Neural cell (in vitro differentiated cells): ENCODE measurements at regions not wholly inside any gene's neighbourhood (a gene's known extent, or its start where the extent isn't known, plus 50 kb on each side); places are given as distances from the start of the nearest gene placed in this dataset.
"Not testable (repeated sequence)": the region's sequence is repeated elsewhere in the genome, so short reads cannot be mapped to it uniquely, and the experiment has no call there.

Experiments used
- H2AFZ ChIP-seq: fragments of 200-600, 300-800 bp; sonication (generic), shearing (Covaris generic); 2 replicates; pipeline ENCODE4 v1.6.0; 2014; ENCODE audit warnings: low read depth, mild to moderate bottlenecking, antibody characterized with exemption, low read length, moderate library complexity
- H3F3A ChIP-seq: fragments of 200-600 bp; shearing (Covaris generic); 2 replicates; pipeline ENCODE4 v1.6.1; 2016; ENCODE audit warnings: mild to moderate bottlenecking, moderate library complexity, mixed read lengths, antibody characterized with exemption, low read length; ENCODE audit not compliant: insufficient read depth, poor library complexity, severe bottlenecking
- H3K27ac ChIP-seq: fragments of 200-600, 300-800 bp; sonication (generic), shearing (Covaris generic); 2 replicates; pipeline ENCODE4 v1.5.1; 2014; ENCODE audit warnings: mild to moderate bottlenecking, low read length, moderate library complexity
- H3K27me3 ChIP-seq: fragments of 300-800, 200-600 bp; sonication (generic), shearing (Covaris generic); 2 replicates; pipeline ENCODE4 v1.6.0; 2014; ENCODE audit warnings: mild to moderate bottlenecking, low read depth, low read length, moderate library complexity; ENCODE audit not compliant: insufficient read depth
- H3K36me3 ChIP-seq: fragments of 300-800, 200-600 bp; sonication (generic), shearing (Covaris generic); 2 replicates; pipeline ENCODE4 v1.5.1; 2014; ENCODE audit warnings: mild to moderate bottlenecking, antibody characterized with exemption, low read length, moderate library complexity; ENCODE audit not compliant: insufficient read depth
- H3K4me2 ChIP-seq: fragments of 300-800, 200-600 bp; sonication (generic), shearing (Covaris generic); 2 replicates; pipeline ENCODE4 v1.6.0; 2014; ENCODE audit warnings: mild to moderate bottlenecking, low read length
- H3K4me3 ChIP-seq: fragments of 300-800, 200-600 bp; sonication (generic), shearing (Covaris generic); 2 replicates; pipeline ENCODE4 v1.5.1; 2014; ENCODE audit warnings: mild to moderate bottlenecking, low read length, moderate library complexity
- H3K79me2 ChIP-seq: fragments of 200-600 bp; shearing (Covaris generic); replicated peaks from 2 replicates; pipeline ENCODE4 v1.6.0; 2014; ENCODE audit warnings: mild to moderate bottlenecking, low read length, moderate library complexity; ENCODE audit not compliant: insufficient read depth
- H3K9ac ChIP-seq: fragments of 300-800, 200-600 bp; sonication (generic), shearing (Covaris generic); 2 replicates; pipeline ENCODE4 v1.6.1; 2016; ENCODE audit warnings: mild to moderate bottlenecking, low read length, mixed read lengths
- H3K9me2 ChIP-seq: fragments of 200-600 bp; shearing (Covaris generic); 2 replicates; pipeline ENCODE4 v1.6.1; 2016; ENCODE audit warnings: mild to moderate bottlenecking, low read length, mixed read lengths; ENCODE audit not compliant: insufficient read depth
- H3K9me3 ChIP-seq: fragments of 200-600, 300-800 bp; sonication (generic), shearing (Covaris generic); 2 replicates; pipeline ENCODE4 v1.6.1; 2016; ENCODE audit warnings: mild to moderate bottlenecking, mixed run types, low read length, moderate library complexity, mixed read lengths
- H4K20me1 ChIP-seq: fragments of 200-600 bp; shearing (Covaris generic); 2 replicates; pipeline ENCODE4 v1.6.1; 2016; ENCODE audit warnings: mild to moderate bottlenecking, mixed run types; ENCODE audit not compliant: insufficient read depth
- EP300 ChIP-seq: fragments of 450-650 bp; conservative IDR thresholded peaks from 2 replicates; pipeline ENCODE4 v1.6.1; 2014; ENCODE audit warnings: antibody characterized with exemption, mild to moderate bottlenecking, moderate library complexity; ENCODE audit not compliant: poor library complexity, severe bottlenecking
- EZH2 ChIP-seq: fragments of 200-600, 300-800 bp; shearing (Covaris generic), sonication (generic); IDR thresholded peaks from 2 replicates; pipeline ENCODE4 v1.6.1; 2014; ENCODE audit warnings: antibody characterized with exemption, low read length, borderline replicate concordance, mild to moderate bottlenecking; ENCODE audit not compliant: insufficient read depth, poor library complexity, severe bottlenecking
- MXI1 ChIP-seq: fragments of 450-650 bp; conservative IDR thresholded peaks from 2 replicates; pipeline ENCODE4 v1.6.1; 2014; ENCODE audit warnings: antibody characterized with exemption, mild to moderate bottlenecking; ENCODE audit not compliant: poor library complexity, severe bottlenecking
- POLR2AphosphoS5 ChIP-seq: IDR thresholded peaks from 2 replicates; pipeline ENCODE4 v1.6.1; 2012
- RAD21 ChIP-seq: fragments of 450-650 bp; conservative IDR thresholded peaks from 2 replicates; pipeline ENCODE4 v1.6.1; 2014; ENCODE audit warnings: antibody characterized with exemption, mild to moderate bottlenecking, moderate library complexity
- SMC3 ChIP-seq: fragments of 450-650 bp; conservative IDR thresholded peaks from 2 replicates; pipeline ENCODE4 v1.6.1; 2014; ENCODE audit warnings: antibody characterized with exemption, mild to moderate bottlenecking, moderate library complexity; ENCODE audit not compliant: poor library complexity
- TAF1 ChIP-seq: IDR thresholded peaks from 2 replicates; pipeline ENCODE4 v1.6.1; 2012; ENCODE audit warnings: low read depth
- TF ChIP-seq, protein P1 (sequence below): fragments of 450-650 bp; IDR thresholded peaks from 2 replicates; pipeline ENCODE4 v1.5.1; 2014; ENCODE audit warnings: antibody characterized with exemption, mild to moderate bottlenecking, moderate library complexity; ENCODE audit not compliant: poor library complexity, severe bottlenecking
- TF ChIP-seq, protein P2 (sequence below): IDR thresholded peaks from 2 replicates; pipeline ENCODE4 v1.6.1; 2012; ENCODE audit warnings: borderline replicate concordance

DNA sequence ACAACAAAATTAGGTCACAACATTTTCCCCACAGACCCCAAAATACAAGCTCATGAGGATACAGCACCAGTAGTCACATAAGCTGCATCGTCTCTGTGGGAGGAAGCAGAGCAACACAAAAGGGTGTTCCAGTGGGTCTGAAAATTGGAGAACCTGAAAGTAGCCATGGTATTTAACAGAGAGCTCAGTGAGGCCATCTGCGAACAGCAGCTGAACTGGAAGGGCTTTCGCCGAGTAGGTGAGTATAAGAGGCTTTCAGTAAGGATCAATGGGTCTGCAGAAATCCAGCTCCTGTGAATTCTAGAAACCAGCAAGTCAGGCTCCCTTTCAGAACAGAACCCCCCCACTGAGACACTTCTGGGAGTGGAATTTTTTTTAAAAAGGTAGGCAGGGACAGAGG, 120.0 kb upstream of the RREB1 start:
- Histone ChIP-seq H3K9me3 (no peaks in the 10 kb centered on the region), H3K27ac (no peak overlapping the region), H3K36me3 (no peaks in the 10 kb centered on the region), H4K20me1 (no peaks in the 10 kb centered on the region), H3K79me2 (no peaks in the 10 kb centered on the region), H3K9ac (no peak overlapping the region), H3K9me2 (no peaks in the 10 kb centered on the region), H3K4me2 (no peak overlapping the region), H3K27me3 (no peaks in the 10 kb centered on the region), H3K4me3 (no peak overlapping the region), H3F3A (no peaks in the 10 kb centered on the region), H2AFZ (no peak overlapping the region)
- TF ChIP-seq, protein P1, sequence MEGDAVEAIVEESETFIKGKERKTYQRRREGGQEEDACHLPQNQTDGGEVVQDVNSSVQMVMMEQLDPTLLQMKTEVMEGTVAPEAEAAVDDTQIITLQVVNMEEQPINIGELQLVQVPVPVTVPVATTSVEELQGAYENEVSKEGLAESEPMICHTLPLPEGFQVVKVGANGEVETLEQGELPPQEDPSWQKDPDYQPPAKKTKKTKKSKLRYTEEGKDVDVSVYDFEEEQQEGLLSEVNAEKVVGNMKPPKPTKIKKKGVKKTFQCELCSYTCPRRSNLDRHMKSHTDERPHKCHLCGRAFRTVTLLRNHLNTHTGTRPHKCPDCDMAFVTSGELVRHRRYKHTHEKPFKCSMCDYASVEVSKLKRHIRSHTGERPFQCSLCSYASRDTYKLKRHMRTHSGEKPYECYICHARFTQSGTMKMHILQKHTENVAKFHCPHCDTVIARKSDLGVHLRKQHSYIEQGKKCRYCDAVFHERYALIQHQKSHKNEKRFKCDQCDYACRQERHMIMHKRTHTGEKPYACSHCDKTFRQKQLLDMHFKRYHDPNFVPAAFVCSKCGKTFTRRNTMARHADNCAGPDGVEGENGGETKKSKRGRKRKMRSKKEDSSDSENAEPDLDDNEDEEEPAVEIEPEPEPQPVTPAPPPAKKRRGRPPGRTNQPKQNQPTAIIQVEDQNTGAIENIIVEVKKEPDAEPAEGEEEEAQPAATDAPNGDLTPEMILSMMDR = no peak
- TF ChIP-seq POLR2AphosphoS5 (no peak), SMC3 (no peak), EZH2 (no peak), RAD21 (no peak), TAF1 (no peak), MXI1 (no peak), EP300 (no peak)
- TF ChIP-seq, protein P2, sequence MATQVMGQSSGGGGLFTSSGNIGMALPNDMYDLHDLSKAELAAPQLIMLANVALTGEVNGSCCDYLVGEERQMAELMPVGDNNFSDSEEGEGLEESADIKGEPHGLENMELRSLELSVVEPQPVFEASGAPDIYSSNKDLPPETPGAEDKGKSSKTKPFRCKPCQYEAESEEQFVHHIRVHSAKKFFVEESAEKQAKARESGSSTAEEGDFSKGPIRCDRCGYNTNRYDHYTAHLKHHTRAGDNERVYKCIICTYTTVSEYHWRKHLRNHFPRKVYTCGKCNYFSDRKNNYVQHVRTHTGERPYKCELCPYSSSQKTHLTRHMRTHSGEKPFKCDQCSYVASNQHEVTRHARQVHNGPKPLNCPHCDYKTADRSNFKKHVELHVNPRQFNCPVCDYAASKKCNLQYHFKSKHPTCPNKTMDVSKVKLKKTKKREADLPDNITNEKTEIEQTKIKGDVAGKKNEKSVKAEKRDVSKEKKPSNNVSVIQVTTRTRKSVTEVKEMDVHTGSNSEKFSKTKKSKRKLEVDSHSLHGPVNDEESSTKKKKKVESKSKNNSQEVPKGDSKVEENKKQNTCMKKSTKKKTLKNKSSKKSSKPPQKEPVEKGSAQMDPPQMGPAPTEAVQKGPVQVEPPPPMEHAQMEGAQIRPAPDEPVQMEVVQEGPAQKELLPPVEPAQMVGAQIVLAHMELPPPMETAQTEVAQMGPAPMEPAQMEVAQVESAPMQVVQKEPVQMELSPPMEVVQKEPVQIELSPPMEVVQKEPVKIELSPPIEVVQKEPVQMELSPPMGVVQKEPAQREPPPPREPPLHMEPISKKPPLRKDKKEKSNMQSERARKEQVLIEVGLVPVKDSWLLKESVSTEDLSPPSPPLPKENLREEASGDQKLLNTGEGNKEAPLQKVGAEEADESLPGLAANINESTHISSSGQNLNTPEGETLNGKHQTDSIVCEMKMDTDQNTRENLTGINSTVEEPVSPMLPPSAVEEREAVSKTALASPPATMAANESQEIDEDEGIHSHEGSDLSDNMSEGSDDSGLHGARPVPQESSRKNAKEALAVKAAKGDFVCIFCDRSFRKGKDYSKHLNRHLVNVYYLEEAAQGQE = no peak

DNA sequence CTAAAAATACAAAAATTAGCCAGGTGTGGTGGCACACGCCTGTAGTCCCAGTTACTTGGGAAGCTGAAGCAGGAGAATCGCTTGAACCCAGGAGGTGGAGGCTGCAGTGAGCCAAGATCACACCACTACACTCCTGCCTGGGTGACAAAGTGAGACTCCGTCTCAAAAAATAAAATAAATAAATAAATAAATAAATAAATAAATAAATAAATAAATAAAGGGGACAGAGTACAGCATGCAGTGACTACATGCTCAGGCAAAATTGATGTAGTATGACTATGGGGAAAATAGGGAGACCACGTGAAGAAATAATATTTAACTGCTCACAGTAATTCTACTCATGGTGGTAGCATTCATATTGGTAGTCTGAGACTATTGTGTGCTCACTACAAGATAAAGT, 117.7 kb upstream of the RREB1 start:
- not testable (repeated sequence) for H3K4me2 ChIP-seq, H3K4me3 ChIP-seq, H2AFZ ChIP-seq, H3K9ac ChIP-seq, H3K9me3 ChIP-seq, H3K36me3 ChIP-seq, H3K79me2 ChIP-seq, H3K9me2 ChIP-seq, H3F3A ChIP-seq, H3K27ac ChIP-seq, H4K20me1 ChIP-seq, H3K27me3 ChIP-seq

DNA sequence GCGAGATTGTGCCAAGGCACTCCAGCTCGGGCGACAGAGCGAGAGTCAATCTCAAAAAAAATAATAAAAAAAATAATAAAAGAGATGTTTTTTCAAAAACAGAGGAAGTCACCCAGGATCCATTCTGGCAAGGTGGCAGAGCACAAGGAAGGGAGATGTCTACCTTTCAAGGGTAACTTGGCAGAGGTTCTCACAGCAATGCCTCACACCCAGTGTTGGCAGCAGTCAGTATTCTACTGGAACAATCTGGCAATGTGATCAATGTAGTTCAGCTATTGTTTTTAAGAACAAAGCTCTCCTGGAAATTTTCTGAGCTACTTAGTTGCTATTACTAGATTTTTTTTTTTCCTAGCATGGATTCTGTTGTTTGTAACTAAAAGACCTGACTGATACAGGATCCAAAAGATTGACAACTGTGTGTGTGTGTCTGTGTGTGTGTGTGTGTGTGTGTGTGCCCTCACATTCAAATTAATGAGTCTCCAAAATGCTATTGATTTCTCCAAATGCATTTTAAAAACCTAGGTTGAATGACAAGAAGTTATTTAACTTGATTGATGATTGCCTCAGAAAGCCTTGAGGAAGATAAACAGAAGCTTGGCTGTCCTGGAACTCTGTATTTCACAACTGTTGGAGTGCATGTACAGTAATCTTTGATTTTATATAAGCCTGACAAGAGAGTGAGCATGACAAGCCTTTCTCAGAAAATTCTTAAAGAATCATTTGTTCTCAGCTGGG, 114.1 kb upstream of the RREB1 start:
- no peaks in the 10 kb centered on the region for H3K36me3 ChIP-seq
- H4K20me1 ChIP-seq = no peaks in the 10 kb centered on the region
- H3K27me3 ChIP-seq = no peaks in the 10 kb centered on the region
- no peak for TF ChIP-seq TAF1
- TF ChIP-seq EP300 = no peak
- TF ChIP-seq SMC3 = no peak
- no peak for TF ChIP-seq RAD21
- no peak for TF ChIP-seq POLR2AphosphoS5
- TF ChIP-seq, protein P2 = no peak
- TF ChIP-seq, protein P1 = no peak
- TF ChIP-seq MXI1 = no peak
- no peak for TF ChIP-seq EZH2
- H3K4me3 ChIP-seq = no peak overlapping the region
- no peaks in the 10 kb centered on the region for H3K79me2 ChIP-seq
- H3K27ac ChIP-seq = no peak overlapping the region
- no peaks in the 10 kb centered on the region for H3K9me3 ChIP-seq
- H3K9ac ChIP-seq = no peak overlapping the region
- no peak overlapping the region for H3K4me2 ChIP-seq
- no peaks in the 10 kb centered on the region for H3K9me2 ChIP-seq
- no peak overlapping the region for H2AFZ ChIP-seq
- H3F3A ChIP-seq = no peaks in the 10 kb centered on the region
